K562 (cell line): ENCODE measurements at regions not wholly inside any gene's neighbourhood (a gene's known extent, or its start where the extent isn't known, plus 50 kb on each side); places are given as distances from the start of the nearest gene placed in this dataset.

ENCODE experiments used
- ATAC-seq: fragments of 200-7000 bp; cut with Tn5 transposase; 3 replicates; pipeline ENCODE4 v1.9.1; 2020; ENCODE audit warnings: moderate library complexity
- BruUV-seq: library from RNA; stranded (reverse); fragments of 400-500 nt; replicated peaks from 2 replicates; lab custom pipeline; 2021; lab: Mats Ljungman, UMichigan
- CTCF ChIA-PET: fragments of 300-600 bp; formaldehyde crosslinking; extraction: SDS; loops from one replicate; lab custom pipeline; 2021; ENCODE audit warnings: low intra/inter-chr PET ratio; lab: Yijun Ruan, JAX
- POLR2A ChIA-PET: fragments of 300-600, 350-650 bp; sonication (Branson Sonifier 250); formaldehyde crosslinking; extraction: SDS; loops from one replicate; lab custom pipeline; 2021; ENCODE audit warnings: antibody characterized with exemption, inconsistent platforms; lab: Yijun Ruan, JAX
- DNase-seq, 4 experiments: peaks; one replicate each; pipeline versions ENCODE4 v3.0.0 to v3.0.0-alpha.2; 2011 to 2018; ENCODE audit warnings: low spot score in 3 of 4, mixed read lengths in 3 of 4; ENCODE audit errors: extremely low read depth in 1 of 4
- FAIRE-seq: peaks from 2 replicates; lab custom pipeline; 2011; peaks lifted over from hg19 to GRCh38; lab: Jason Lieb, UNC
- H2AFZ ChIP-seq: 2 replicates; pipeline ENCODE4 v1.6.0; 2011; ENCODE audit warnings: low read depth, low read length, control low read depth, inconsistent platforms
- H3K27ac ChIP-seq: fragments of 200-600 bp; 3 replicates; pipeline ENCODE4 v1.8.0; 2011; ENCODE audit warnings: low read depth, mild to moderate bottlenecking, control low read depth, inconsistent platforms, low read length, moderate library complexity, mixed read lengths; ENCODE audit errors: extremely low read depth
- H3K27me3 ChIP-seq, 2 experiments: fragments of 300-600 bp in 1 of 2; 2 replicates in 1 of 2; 3 replicates in 1 of 2; pipeline versions ENCODE4 v1.6.0 to v1.8.0; 2011; ENCODE audit warnings: inconsistent platforms in 2 of 2, low read length in 2 of 2, mild to moderate bottlenecking in 1 of 2, mixed read lengths in 1 of 2, moderate library complexity in 1 of 2; ENCODE audit not compliant: control insufficient read depth in 2 of 2, insufficient read depth in 2 of 2
- H3K36me3 ChIP-seq: fragments of 300-600 bp; 3 replicates; pipeline ENCODE4 v1.8.0; 2011; ENCODE audit warnings: mild to moderate bottlenecking, low read length, inconsistent platforms; ENCODE audit not compliant: control insufficient read depth, insufficient read depth
- H3K4me1 ChIP-seq, 2 experiments: fragments of 200-600 bp in 1 of 2; replicated peaks in 1 of 2; 2 replicates in 1 of 2; 3 replicates in 1 of 2; pipeline versions ENCODE4 v1.5.1 to v1.8.0; 2011; ENCODE audit warnings: inconsistent platforms in 2 of 2, low read length in 2 of 2, mild to moderate bottlenecking in 1 of 2, mixed read lengths in 1 of 2, moderate library complexity in 1 of 2; ENCODE audit not compliant: control insufficient read depth in 2 of 2, insufficient read depth in 2 of 2
- H3K4me2 ChIP-seq: 2 replicates; pipeline ENCODE4 v1.6.1; 2011; ENCODE audit warnings: low read length, control low read depth, inconsistent platforms, mixed read lengths; ENCODE audit not compliant: insufficient read depth
- H3K4me3 ChIP-seq: fragments of 200-600 bp; sonication (generic), shearing (Covaris generic); 2 replicates; pipeline ENCODE4 v1.5.1; 2016; ENCODE audit warnings: control low read depth, inconsistent platforms
- H3K79me2 ChIP-seq: fragments of 200-600 bp; 3 replicates; pipeline ENCODE4 v1.8.0; 2011; ENCODE audit warnings: low read length, inconsistent platforms; ENCODE audit not compliant: control insufficient read depth, insufficient read depth
- H3K9ac ChIP-seq, 2 experiments: 2 replicates each; pipeline versions ENCODE4 v1.6.0 to v1.6.1; 2011; ENCODE audit warnings: low read depth in 2 of 2, low read length in 2 of 2, control low read depth in 1 of 2, inconsistent platforms in 1 of 2, mild to moderate bottlenecking in 1 of 2, mixed read lengths in 1 of 2; ENCODE audit not compliant: insufficient read depth in 1 of 2
- H3K9me1 ChIP-seq: one replicate; pipeline ENCODE4 v1.6.0; 2011; ENCODE audit warnings: inconsistent platforms, mild to moderate bottlenecking, low read length, moderate library complexity; ENCODE audit not compliant: control insufficient read depth, insufficient read depth
- H3K9me3 ChIP-seq: replicated peaks from 2 replicates; pipeline ENCODE4 v1.5.1; 2011; ENCODE audit warnings: low read depth, low read length, inconsistent platforms; ENCODE audit not compliant: control insufficient read depth, insufficient read depth
- H4K20me1 ChIP-seq: replicated peaks from 2 replicates; pipeline ENCODE4 v1.6.1; 2011; ENCODE audit warnings: low read length, inconsistent platforms, mixed read lengths; ENCODE audit not compliant: control insufficient read depth, insufficient read depth
- ADNP ChIP-seq: fragments of 200-800 bp; sonication (Bioruptor generic); IDR thresholded peaks from 2 replicates; pipeline ENCODE4 v1.6.1; 2016; ENCODE audit warnings: missing genetic modification characterization, missing compliant biosample characterization
- FOXP1 ChIP-seq: sonication (generic); formaldehyde crosslinking; IDR thresholded peaks from 2 replicates; pipeline ENCODE4 v1.8.0; 2022; ENCODE audit warnings: mild to moderate bottlenecking, missing genetic modification reagents
- HDAC8 ChIP-seq: fragments of 450-650 bp; IDR thresholded peaks from 2 replicates; pipeline ENCODE4 v1.6.1; 2016; ENCODE audit warnings: mild to moderate bottlenecking, missing genetic modification characterization, moderate library complexity, missing compliant biosample characterization
- HEY1 ChIP-seq: fragments of 250-450 bp; sonication (Bioruptor Pico); IDR thresholded peaks from 2 replicates; pipeline ENCODE4 v1.5.0; 2020; ENCODE audit warnings: mild to moderate bottlenecking, moderate library complexity, borderline replicate concordance
- KDM1A ChIP-seq, 2 experiments: fragments of 450-650 bp; IDR thresholded peaks; 2 replicates each; pipeline ENCODE4 v1.6.1; 2016; ENCODE audit warnings: mild to moderate bottlenecking in 2 of 2
- MLX ChIP-seq, 2 experiments: fragments of 450-650 bp in 1 of 2; sonication (generic) in 1 of 2; formaldehyde crosslinking; conservative IDR thresholded peaks; 2 replicates each; pipeline versions ENCODE4 v1.4.0 to v1.8.1; 2020 to 2022; ENCODE audit warnings: mild to moderate bottlenecking in 1 of 2, missing genetic modification reagents in 1 of 2
- NCOA1 ChIP-seq: fragments of 450-650 bp; IDR thresholded peaks from 2 replicates; pipeline ENCODE4 v1.6.1; 2016; ENCODE audit warnings: low read depth
- NR2C1 ChIP-seq, 2 experiments: fragments of 450-650 bp; IDR thresholded peaks; 2 replicates each; pipeline ENCODE4 v1.6.1; 2017; ENCODE audit warnings: mild to moderate bottlenecking in 2 of 2, antibody characterized with exemption in 1 of 2, inconsistent platforms in 1 of 2, missing compliant biosample characterization in 1 of 2, missing genetic modification characterization in 1 of 2
- PHF20 ChIP-seq: fragments of 450-650 bp; IDR thresholded peaks from 2 replicates; pipeline ENCODE4 v1.6.1; 2018; ENCODE audit not compliant: partially characterized antibody
- PHF8 ChIP-seq: fragments of 200-600 bp; sonication (generic); IDR thresholded peaks from 2 replicates; pipeline ENCODE4 v1.6.1; 2012; ENCODE audit warnings: mixed run types, mild to moderate bottlenecking, inconsistent platforms, low read length, moderate library complexity, borderline replicate concordance
- POLR2B ChIP-seq: fragments of 450-650 bp; IDR thresholded peaks from 2 replicates; pipeline ENCODE4 v1.6.1; 2018; ENCODE audit warnings: low read depth; ENCODE audit not compliant: partially characterized antibody
- POLR3G ChIP-seq: IDR thresholded peaks from 2 replicates; pipeline ENCODE4 v1.6.1; 2011; ENCODE audit not compliant: insufficient read length, insufficient replicate concordance; ENCODE audit errors: extremely low read depth
- SMARCE1 ChIP-seq: fragments of 450-650 bp; IDR thresholded peaks from 2 replicates; pipeline ENCODE4 v1.7.1; 2016; ENCODE audit warnings: mild to moderate bottlenecking
- ZNF184 ChIP-seq: sonication (generic); formaldehyde crosslinking; IDR thresholded peaks from 2 replicates; pipeline ENCODE4 v1.5.0; 2020; ENCODE audit warnings: missing genetic modification reagents
- ZNF408 ChIP-seq: fragments of 250-450 bp; sonication (Bioruptor Pico); IDR thresholded peaks from 2 replicates; pipeline ENCODE4 v1.4.0; 2020; ENCODE audit warnings: low read depth, mild to moderate bottlenecking, moderate library complexity
- ZNF592 ChIP-seq: fragments of 450-650 bp; IDR thresholded peaks from 2 replicates; pipeline ENCODE4 v1.6.1; 2017; ENCODE audit warnings: antibody characterized with exemption, mild to moderate bottlenecking
- WGBS: fragments of 100-300 bp; shearing (Covaris generic); methylation state at CpG from one replicate; pipeline ENCODE4 v1.1.6; 2016; ENCODE audit warnings: low coverage, mixed read lengths; ENCODE audit not compliant: insufficient coverage; ENCODE audit errors: missing lambda C conversion rate; 5-methylcytosine and 5-hydroxymethylcytosine counted together
- in situ Hi-C: fragments of 300-500 bp; cut with MboI; formaldehyde crosslinking; loops from 4 replicates; pipeline ENCODE4 v1.15.0; 2018; ENCODE audit warnings: inconsistent platforms, mixed read lengths
- intact Hi-C: fragments of 100-400 bp; cut with micrococcal nuclease; formaldehyde crosslinking; loops from 2 replicates; pipeline ENCODE4 v1.14.2; 2022

GRCh38 chr4:138826322-138826721 lies 189.3 kb upstream of the NOCT start (continued):
- TF ChIP-seq ZNF592 (no peak), POLR2B (no peak), PHF8 (no peak)

GRCh38 chr4:138821331-138821730 lies 194.2 kb upstream of the NOCT start:
- H3K9me1 ChIP-seq = no peaks in the 10 kb centered on the region
- no peak overlapping the region for H3K4me2 ChIP-seq
- no peaks in the 10 kb centered on the region for H3K4me1 ChIP-seq
- TF ChIP-seq POLR3G (no peak), HDAC8 (tag) (no peak), FOXP1 (CRISPR knock-in tag) (no peak), PHF20 (no peak), MLX (CRISPR knock-in tag; conservative IDR thresholded peaks at IDR 0.05) (no peak), NR2C1 (IDR thresholded peaks at IDR 0.05) (no peak), NR2C1 (tag; IDR thresholded peaks at IDR 0.05) (no peak), HEY1 (CRISPR knock-in tag) (no peak), ZNF184 (CRISPR knock-in tag) (no peak), KDM1A (IDR thresholded peaks at IDR 0.05) (no peak), ZNF408 (CRISPR knock-in tag) (no peak), NCOA1 (no peak), SMARCE1 (no peak), ADNP (tag) (no peak)
- TF ChIP-seq, all 486 proteins: peak for 0
- DNase-seq (no peak), FAIRE-seq (no peak), ATAC-seq (no peak)
- Histone ChIP-seq H2AFZ (no peak overlapping the region), H3K27ac (no peak overlapping the region), H3K79me2 (no peaks in the 10 kb centered on the region), H3K9ac (no peak overlapping the region), H3K9me3 (no peaks in the 10 kb centered on the region), H3K36me3 (no peaks in the 10 kb centered on the region), H3K4me3 (no peak overlapping the region), H3K27me3 (no peaks in the 10 kb centered on the region), H4K20me1 (no peaks in the 10 kb centered on the region)
- no TSS peak for BruUV-seq
- 4% methylated on average over 3 of the region's 3 CpGs for WGBS
- intact Hi-C loops = no loop called here
- ChIA-PET CTCF (no interaction called here), POLR2A (no interaction called here)
- in situ Hi-C loops = no loop called here
